ENCODE measurements at regions not wholly inside any gene's neighbourhood (a gene's known extent, or its start where the extent isn't known, plus 50 kb on each side); places are given as distances from the start of the nearest gene placed in this dataset.

- ATAC-seq (ENCODE audit: low FRiP score in 2 of 2): no peak
- Histone ChIP-seq H3K36me3 (no peaks in the 10 kb centered on the region), H3K27ac (no peak overlapping the region), H3K9me3 (peaks cover 0 to 4% (median 1%) of the 10 kb centered on the region in 4 donors), H3K27me3 (no peaks in the 10 kb centered on the region), H3K4me3 (no peak overlapping the region), H3K4me1 (no peaks in the 10 kb centered on the region)
- no peak for DNase-seq
- 87 to 89% methylated on average over 12 of the region's 12 CpGs for WGBS, 2 donors
- no peak for TF ChIP-seq CTCF (IDR thresholded peaks at IDR 0.05)
- no peak for TF ChIP-seq EP300 (IDR thresholded peaks at IDR 0.05)
- no peak for TF ChIP-seq POLR2AphosphoS5 (IDR thresholded peaks at IDR 0.05)
- TF ChIP-seq POLR2A (IDR thresholded peaks at IDR 0.05): no peak
These were observed 139.8 kb upstream of the SOX1 start for GRCh38 chr13:111927181-111927540.

GRCh38 chr13:111929036-111929616, 137.8 kb upstream of the SOX1 start:
- no peak for DNase-seq
- TF ChIP-seq POLR2A (IDR thresholded peaks at IDR 0.05) (no peak), EP300 (IDR thresholded peaks at IDR 0.05) (no peak), POLR2AphosphoS5 (IDR thresholded peaks at IDR 0.05) (no peak), CTCF (IDR thresholded peaks at IDR 0.05) (no peak)
- H3K9me3 ChIP-seq: peaks cover 0 to 14% (median 5%) of the 10 kb centered on the region in 4 donors
- H3K4me1 ChIP-seq: no peaks in the 10 kb centered on the region
- no peak overlapping the region for H3K4me3 ChIP-seq
- no peaks in the 10 kb centered on the region for H3K36me3 ChIP-seq
- peak in 1 of 2 donors; percentile 30 for ATAC-seq (ENCODE audit: low FRiP score in 2 of 2)
- 73 to 81% methylated on average over 4 to 8 of the region's 8 CpGs for WGBS, 2 donors
- H3K27me3 ChIP-seq: no peaks in the 10 kb centered on the region
- H3K27ac ChIP-seq: no peak overlapping the region

- no peak for TF ChIP-seq EP300 (IDR thresholded peaks at IDR 0.05)
- TF ChIP-seq POLR2AphosphoS5 (IDR thresholded peaks at IDR 0.05): no peak
- no peak for TF ChIP-seq CTCF (IDR thresholded peaks at IDR 0.05)
- TF ChIP-seq POLR2A (IDR thresholded peaks at IDR 0.05): no peak
- no peaks in the 10 kb centered on the region for H3K4me1 ChIP-seq
- 66 to 80% methylated on average over 3 of the region's 3 CpGs for WGBS, 2 donors
- DNase-seq (peak in 1 of 2 donors; percentile 13), ATAC-seq (ENCODE audit: low FRiP score in 2 of 2) (no peak)
- H3K27ac ChIP-seq: no peak overlapping the region
- peaks cover 0 to 14% (median 5%) of the 10 kb centered on the region in 4 donors for H3K9me3 ChIP-seq
- H3K36me3 ChIP-seq: no peaks in the 10 kb centered on the region
- H3K4me3 ChIP-seq: no peak overlapping the region
- no peaks in the 10 kb centered on the region for H3K27me3 ChIP-seq
These were observed 130.6 kb upstream of the SOX1 start for GRCh38 chr13:111936267-111936925.

GRCh38 chr13:111937777-111938311, 129.1 kb upstream of the SOX1 start:
- no peak for TF ChIP-seq EP300 (IDR thresholded peaks at IDR 0.05)
- TF ChIP-seq CTCF (IDR thresholded peaks at IDR 0.05): no peak
- no peak for TF ChIP-seq POLR2AphosphoS5 (IDR thresholded peaks at IDR 0.05)
- no peak for TF ChIP-seq POLR2A (IDR thresholded peaks at IDR 0.05)
- DNase-seq: peak in 1 of 2 donors; percentile 10
- Histone ChIP-seq H3K4me1 (no peaks in the 10 kb centered on the region), H3K27me3 (no peaks in the 10 kb centered on the region), H3K4me3 (no peak overlapping the region), H3K27ac (no peak overlapping the region), H3K9me3 (peaks cover 0 to 4% (median 0%) of the 10 kb centered on the region in 4 donors), H3K36me3 (no peaks in the 10 kb centered on the region)
- peak in 1 of 2 donors; percentile 23 for ATAC-seq (ENCODE audit: low FRiP score in 2 of 2)
- 63% methylated on average over 9 of the region's 9 CpGs for WGBS, 2 donors
